Activated CD4-positive, CD25-positive, alpha-beta regulatory T cell (primary cell): ENCODE measurements at regions not wholly inside any gene's neighbourhood (a gene's known extent, or its start where the extent isn't known, plus 50 kb on each side); places are given as distances from the start of the nearest gene placed in this dataset.
"Not testable (repeated sequence)": the region's sequence is repeated elsewhere in the genome, so short reads cannot be mapped to it uniquely, and the experiment has no call there.

Source experiments
- DNase-seq, 4 experiments: peaks; one replicate each; lab custom pipeline; 2025; lab: John Stamatoyannopoulos, UW

GRCh38 chr14:106414464-106414863 lies 888.1 kb downstream of the TMEM121 start:
- DNase-seq: no peak

DNA sequence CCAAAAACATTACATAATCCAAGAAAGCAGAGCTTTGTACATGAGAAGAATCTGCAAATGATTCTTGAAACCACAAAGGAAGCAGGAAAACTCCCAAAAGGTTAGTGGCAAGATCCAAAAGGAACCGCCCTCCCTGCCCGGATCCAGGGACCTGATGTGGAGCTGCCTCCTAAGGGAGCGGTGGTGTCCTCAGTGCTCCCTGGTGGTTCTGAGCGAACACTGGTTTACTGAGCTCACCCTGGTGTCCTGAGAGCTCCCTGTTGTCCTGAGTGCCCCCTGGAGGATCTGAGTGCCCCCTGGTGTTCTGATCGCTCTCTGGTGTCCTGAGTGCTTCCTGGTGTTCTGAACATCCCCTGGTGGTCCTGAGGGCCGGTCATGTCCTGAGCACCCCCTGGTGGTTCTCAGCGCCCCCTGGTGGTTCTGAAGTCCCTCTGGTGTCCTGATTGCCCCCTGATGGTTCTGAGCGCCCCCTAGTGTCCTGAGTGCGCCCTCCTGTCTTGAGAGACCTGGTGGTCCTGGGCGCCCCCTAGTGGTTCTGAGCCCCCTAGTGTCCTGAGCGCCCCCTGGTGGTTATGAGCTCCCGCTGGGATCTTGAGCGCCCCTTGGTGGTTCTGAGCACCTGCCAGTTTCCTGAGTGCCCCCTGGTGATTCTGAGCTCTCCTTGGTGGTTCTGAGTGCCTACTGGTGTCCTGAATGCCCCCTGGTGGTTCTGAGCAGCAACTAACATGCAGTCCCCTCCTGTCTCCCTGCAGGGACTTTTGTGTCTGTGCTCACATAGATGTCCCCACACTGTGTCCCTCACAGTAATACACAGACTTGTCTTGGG lies 891.1 kb downstream of the TMEM121 start:
- peak; percentile 50 to 97 (median 72) for DNase-seq

DNA sequence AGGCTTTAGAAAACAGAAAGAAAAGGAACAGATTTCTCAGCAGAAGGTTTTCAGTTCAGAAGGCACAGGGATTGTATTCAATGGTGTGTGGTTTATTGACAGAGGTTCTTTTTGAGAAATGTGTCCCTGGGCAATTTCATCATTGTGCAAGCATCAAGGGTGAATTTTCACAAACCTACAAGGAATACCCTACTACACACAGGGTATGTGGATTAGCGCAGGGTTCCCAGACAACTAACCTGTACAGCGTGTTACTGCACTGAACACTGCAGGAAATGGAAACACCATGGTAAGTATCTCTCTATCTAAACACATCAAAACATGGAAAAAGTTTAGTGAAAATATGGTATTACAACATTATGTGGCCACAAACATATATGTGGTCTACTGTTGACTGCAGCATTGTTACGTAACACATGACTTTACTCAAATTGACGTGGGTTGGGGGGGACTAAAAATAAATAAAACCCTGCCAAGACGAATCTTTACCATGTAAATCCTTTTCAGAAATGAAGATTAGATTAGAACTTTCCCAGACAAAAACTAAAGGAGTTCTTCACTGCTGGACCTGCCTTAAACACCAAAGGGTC lies 893.1 kb downstream of the TMEM121 start:
- DNase-seq: no peak

- DNase-seq: peak in 2 of 4 experiments; percentile 36 to 49
Observed at GRCh38 chr14:106421431-106422033, 895.1 kb downstream of the TMEM121 start.

DNA sequence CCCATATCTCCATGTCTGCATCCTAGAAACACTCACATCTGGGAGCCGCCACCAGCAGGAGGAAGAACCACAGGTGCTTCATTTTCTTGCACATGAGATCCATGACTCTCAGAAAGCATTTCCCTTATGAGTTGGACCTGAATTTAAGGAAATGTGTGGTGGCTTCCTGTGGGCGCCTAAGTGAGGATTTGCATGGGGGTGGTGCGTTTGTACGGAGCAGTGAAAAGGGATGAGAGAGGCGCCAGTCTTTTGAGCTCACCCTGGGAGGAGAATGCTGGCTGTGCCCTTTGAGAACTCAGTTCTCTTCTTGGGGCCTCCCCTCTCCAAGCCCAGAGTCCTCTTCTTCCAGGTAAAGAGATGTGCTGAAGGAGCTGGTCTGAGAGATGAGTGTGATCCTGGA lies 895.7 kb downstream of the TMEM121 start:
- no peak for DNase-seq

GRCh38 chr14:106425150-106425549 lies 898.8 kb downstream of the TMEM121 start:
- not testable (repeated sequence) for DNase-seq

DNA sequence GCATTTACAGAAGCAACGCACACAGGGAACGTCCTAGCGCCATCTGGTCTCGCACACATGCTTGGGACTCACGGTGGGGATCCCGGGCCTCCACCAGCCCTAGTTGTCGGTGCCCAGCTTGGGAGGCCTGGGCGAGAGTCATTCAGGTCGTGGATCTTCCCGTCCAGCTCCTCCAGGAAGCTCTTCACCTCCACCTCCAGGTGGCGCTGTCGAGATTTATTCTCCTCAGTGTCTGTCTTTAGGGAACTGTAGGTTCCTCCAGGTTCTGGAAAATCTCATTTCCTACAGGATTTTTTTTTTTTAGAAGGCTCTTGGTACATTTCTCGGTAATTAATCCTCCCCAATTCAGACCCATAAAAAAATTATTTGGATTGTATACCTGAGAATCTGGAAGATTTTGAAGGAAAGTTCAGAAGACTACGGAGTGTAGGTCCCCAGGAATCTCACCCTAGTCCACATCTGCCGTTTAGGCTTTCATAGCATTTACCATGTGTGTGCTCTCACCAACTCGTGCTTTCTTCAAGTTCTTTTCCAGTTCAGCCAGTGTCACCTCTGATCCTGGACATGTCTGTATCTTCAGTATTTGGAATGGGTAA lies 910.0 kb downstream of the TMEM121 start:
- DNase-seq: peak; percentile 52 to 76 (median 60)

DNA sequence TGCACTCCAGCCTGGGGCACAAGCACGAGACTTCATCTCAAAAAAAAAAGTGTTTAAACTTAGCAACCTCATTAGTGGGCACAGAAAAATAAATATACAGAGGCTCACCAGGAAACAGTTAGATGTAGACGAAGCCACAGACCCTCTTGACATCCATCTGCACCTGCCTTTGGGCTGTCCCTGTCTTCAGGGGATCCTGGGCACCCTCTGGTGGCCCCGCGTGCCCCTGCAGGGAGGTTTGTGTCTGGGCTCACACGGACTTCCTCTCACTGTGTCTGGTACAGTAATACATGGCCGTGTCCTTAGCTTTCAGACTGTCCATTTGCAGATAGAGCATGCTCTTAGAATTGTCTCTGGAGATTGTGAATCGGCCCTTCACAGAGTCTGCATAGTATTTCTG lies 916.5 kb downstream of the TMEM121 start:
- DNase-seq: peak in 2 of 4 experiments; percentile 11 to 18

- no peak for DNase-seq
Observed at GRCh38 chr14:106455026-106455425, 928.6 kb downstream of the TMEM121 start.

GRCh38 chr14:106459971-106460730 lies 933.8 kb downstream of the TMEM121 start:
- peak; percentile 23 to 49 (median 42) for DNase-seq

DNA sequence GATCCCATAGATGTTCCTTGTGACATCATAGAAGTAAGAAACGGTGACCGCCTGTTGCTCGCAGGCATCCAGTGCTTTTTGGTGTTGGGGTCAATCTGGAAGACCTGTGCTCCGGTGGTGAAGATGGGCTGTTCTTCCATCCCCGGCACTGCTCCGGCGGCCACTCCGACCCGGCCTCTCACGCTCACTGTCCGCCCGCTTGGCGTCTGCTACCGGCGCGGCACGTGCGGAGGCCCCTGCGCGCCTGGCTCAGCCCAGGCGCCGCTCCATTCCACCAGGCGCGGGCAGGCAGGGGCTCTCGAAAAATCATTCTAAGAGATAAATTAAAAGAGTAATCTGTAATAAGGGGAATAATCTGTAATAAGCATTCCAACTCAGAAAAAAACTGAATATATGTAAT lies 934.5 kb downstream of the TMEM121 start:
- no peak for DNase-seq

DNA sequence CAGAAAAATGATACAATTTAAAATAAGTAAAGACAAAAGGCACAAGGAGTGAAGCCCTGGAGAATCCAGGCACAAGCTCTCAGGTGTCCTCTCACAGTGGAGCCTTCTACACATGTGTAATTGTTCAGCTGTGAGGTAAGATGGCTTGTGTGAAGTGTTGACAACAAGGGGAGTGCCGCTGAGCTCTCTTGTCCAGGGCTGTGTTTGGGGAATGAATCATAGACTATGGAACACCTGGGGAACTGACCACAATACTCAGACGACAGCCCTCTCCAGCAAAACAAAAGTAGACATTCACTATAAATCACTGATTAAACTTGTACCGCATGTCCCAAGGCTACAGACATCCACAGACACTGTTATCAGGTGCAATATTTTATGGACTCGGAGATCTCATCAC lies 940.1 kb downstream of the TMEM121 start:
- DNase-seq: not testable (repeated sequence)

- not testable (repeated sequence) for DNase-seq
Observed at GRCh38 chr14:106468869-106469268, 942.5 kb downstream of the TMEM121 start.

DNA sequence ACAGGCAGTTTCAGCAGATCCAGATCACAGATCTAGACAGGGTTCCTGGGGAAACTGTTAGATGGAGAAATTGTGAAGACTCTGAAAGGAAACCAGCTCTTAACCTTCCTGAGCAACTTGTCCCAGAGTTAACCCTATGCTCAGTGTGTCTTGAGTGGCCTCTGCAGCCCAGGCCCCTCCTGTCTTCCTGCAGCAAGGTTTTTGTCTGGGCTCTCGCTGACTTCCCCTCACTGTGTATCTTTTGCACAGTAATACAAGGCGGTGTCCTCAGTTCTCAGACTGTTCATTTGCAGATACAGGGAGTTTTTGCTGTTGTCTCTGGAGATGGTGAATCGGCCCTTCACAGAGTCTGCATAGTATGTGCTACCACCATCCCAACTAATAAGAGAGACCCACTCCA lies 943.6 kb downstream of the TMEM121 start:
- DNase-seq: not testable (repeated sequence)

GRCh38 chr14:106474261-106475028 lies 948.1 kb downstream of the TMEM121 start:
- DNase-seq: not testable (repeated sequence)

DNA sequence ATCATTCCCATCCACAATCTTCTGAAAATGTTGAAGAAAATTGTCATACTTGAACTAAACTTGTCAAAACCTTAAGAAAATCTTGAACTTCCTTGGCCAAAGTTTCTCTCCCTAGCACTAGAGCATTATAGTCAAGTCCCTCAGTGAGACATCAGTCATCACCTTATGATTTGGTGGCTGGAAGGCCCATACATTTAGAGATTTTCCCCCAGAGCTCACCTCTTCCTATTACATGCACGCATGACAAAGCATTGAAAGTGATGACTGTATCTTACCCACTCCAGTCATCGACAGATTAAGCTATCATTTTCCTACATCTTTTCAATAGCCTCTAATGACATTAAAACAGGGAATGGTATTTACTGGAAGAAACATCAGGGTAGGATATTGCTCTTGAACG lies 948.8 kb downstream of the TMEM121 start:
- not testable (repeated sequence) for DNase-seq

DNA sequence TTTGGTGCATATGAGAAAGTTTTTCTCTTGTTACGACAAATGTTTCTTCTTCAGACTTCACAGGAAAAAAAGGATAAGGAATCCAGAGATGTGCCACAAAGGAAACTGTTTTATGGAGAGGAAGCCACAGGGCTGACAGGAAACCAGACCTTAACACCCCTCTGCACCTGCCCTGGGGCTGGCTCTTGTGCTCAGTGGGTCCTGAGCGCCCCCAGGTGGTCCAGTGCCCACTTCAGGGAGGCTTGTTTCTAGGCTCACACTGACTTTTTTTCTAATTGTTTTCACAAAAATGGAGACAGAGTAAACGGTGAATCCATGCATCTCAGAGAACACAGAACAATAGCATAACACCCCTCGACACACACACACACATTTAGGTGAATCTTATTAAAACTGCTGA lies 951.2 kb downstream of the TMEM121 start:
- DNase-seq: not testable (repeated sequence)

GRCh38 chr14:106480287-106480686 lies 953.9 kb downstream of the TMEM121 start:
- not testable (repeated sequence) for DNase-seq

GRCh38 chr14:106482213-106482612 lies 955.8 kb downstream of the TMEM121 start:
- DNase-seq: not testable (repeated sequence)

- no peak for DNase-seq
Observed at GRCh38 chr14:106487600-106487999, 961.2 kb downstream of the TMEM121 start.

- no peak for DNase-seq
Observed at GRCh38 chr14:106488291-106488690, 961.9 kb downstream of the TMEM121 start.
